GM18498 (cell line): ENCODE measurements at regions not wholly inside any gene's neighbourhood (a gene's known extent, or its start where the extent isn't known, plus 50 kb on each side); places are given as distances from the start of the nearest gene placed in this dataset.

Experiments
- ATAC-seq: cut with Tn5 transposase; IDR thresholded peaks from one replicate; pipeline ENCODE4 v1.9.1; 2021; ENCODE audit warnings: mild to moderate bottlenecking, moderate library complexity; ENCODE audit not compliant: unreplicated experiment

GRCh38 chr13:39856714-39857113, 201.3 kb downstream of the COG6 start:
- no peak for ATAC-seq

- no peak for ATAC-seq
These were observed 203.3 kb downstream of the COG6 start for GRCh38 chr13:39858794-39859193.

- no peak for ATAC-seq
These were observed 204.4 kb downstream of the COG6 start for GRCh38 chr13:39859898-39860297.

- ATAC-seq: no peak
These were observed 207.4 kb downstream of the COG6 start for GRCh38 chr13:39862900-39863299.

GRCh38 chr13:39864221-39864620, 208.8 kb downstream of the COG6 start:
- ATAC-seq: no peak

- no peak for ATAC-seq
These were observed 211.3 kb downstream of the COG6 start for GRCh38 chr13:39866722-39867121.

- no peak for ATAC-seq
These were observed 212.3 kb downstream of the COG6 start for GRCh38 chr13:39867807-39868206.

- ATAC-seq: no peak
These were observed 214.8 kb downstream of the COG6 start for GRCh38 chr13:39870197-39870747.

GRCh38 chr13:39874331-39875053, 219.0 kb downstream of the COG6 start:
- ATAC-seq: no peak

GRCh38 chr13:39875111-39875987, 219.9 kb downstream of the COG6 start:
- no peak for ATAC-seq

GRCh38 chr13:39876258-39876657, 220.8 kb downstream of the COG6 start:
- ATAC-seq: no peak

- ATAC-seq: no peak
These were observed 221.7 kb downstream of the COG6 start for GRCh38 chr13:39877134-39877533.

- ATAC-seq: no peak
These were observed 224.0 kb downstream of the COG6 start for GRCh38 chr13:39879286-39880035.

- no peak for ATAC-seq
These were observed 225.9 kb downstream of the COG6 start for GRCh38 chr13:39881383-39881782.

GRCh38 chr13:39881887-39882286, 226.4 kb downstream of the COG6 start:
- ATAC-seq: no peak

- ATAC-seq: no peak
These were observed 228.7 kb downstream of the COG6 start for GRCh38 chr13:39884166-39884565.

GRCh38 chr13:39886336-39886735, 230.9 kb downstream of the COG6 start:
- no peak for ATAC-seq

GRCh38 chr13:39887387-39887786, 231.9 kb downstream of the COG6 start:
- no peak for ATAC-seq

- ATAC-seq: no peak
These were observed 233.7 kb downstream of the COG6 start for GRCh38 chr13:39888865-39889810.

GRCh38 chr13:39890537-39890936, 235.1 kb downstream of the COG6 start:
- ATAC-seq: no peak
